Fibroblast of peridontal ligament (primary cell): ENCODE measurements at regions not wholly inside any gene's neighbourhood (a gene's known extent, or its start where the extent isn't known, plus 50 kb on each side); places are given as distances from the start of the nearest gene placed in this dataset.

Experiments used
- DNase-seq: peaks from one replicate; pipeline ENCODE4 v3.0.0-alpha.2; 2010; ENCODE audit errors: extremely low read depth

GRCh38 chr2:122500316-122501105 is 745.1 kb downstream of the TSN start:
- no peak for DNase-seq

GRCh38 chr2:122506620-122507019 is 751.2 kb downstream of the TSN start:
- no peak for DNase-seq

- DNase-seq = no peak
Measured at GRCh38 chr2:122507261-122507660, 751.8 kb downstream of the TSN start.

DNA sequence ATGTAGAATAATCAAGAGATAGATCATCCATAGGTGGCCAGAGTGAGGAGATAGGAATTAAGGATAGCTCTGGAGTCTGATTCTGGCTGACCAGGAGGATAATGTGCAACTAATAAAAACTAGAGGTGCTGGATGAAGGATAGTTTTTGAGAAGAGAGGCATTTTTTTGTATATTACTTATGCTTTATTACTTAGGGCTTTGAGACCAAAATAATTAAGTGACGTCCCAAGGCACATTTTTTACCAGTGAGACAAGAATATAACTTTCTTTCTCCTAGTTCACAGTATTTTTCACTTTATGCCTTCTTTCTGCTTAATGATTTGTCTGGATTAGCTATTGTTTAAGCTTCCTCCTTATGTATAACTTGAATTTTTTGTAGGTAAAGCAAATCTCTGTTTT is 756.6 kb downstream of the TSN start:
- no peak for DNase-seq

GRCh38 chr2:122514451-122514996 is 759.1 kb downstream of the TSN start:
- peak; percentile 2 for DNase-seq

- DNase-seq = no peak
Measured at GRCh38 chr2:122515731-122516290, 760.4 kb downstream of the TSN start.

GRCh38 chr2:122516775-122517174 is 761.3 kb downstream of the TSN start:
- DNase-seq = no peak

GRCh38 chr2:122519366-122519765 is 763.9 kb downstream of the TSN start:
- DNase-seq = no peak

- no peak for DNase-seq
Measured at GRCh38 chr2:122519821-122520611, 764.6 kb downstream of the TSN start.

DNA sequence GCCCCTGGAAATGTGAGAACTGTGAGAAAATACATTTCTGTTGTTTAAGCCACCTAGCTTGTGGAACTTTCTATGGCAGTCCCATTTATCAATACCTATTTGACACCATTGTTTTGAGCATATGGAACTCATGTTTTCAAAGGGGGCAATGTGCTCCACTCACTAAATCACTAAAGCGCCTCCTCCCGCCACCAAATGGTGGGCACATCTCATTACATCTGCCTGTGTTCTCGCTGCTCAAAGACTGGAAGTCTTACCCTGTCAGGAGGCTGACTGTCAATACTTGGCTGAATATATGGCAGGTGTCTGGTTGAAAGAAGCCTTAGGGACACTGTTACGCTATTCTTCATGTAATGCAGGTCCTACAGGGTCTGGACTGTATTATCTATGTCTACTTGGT is 767.7 kb downstream of the TSN start:
- no peak for DNase-seq

GRCh38 chr2:122523981-122524380 is 768.5 kb downstream of the TSN start:
- DNase-seq = no peak

DNA sequence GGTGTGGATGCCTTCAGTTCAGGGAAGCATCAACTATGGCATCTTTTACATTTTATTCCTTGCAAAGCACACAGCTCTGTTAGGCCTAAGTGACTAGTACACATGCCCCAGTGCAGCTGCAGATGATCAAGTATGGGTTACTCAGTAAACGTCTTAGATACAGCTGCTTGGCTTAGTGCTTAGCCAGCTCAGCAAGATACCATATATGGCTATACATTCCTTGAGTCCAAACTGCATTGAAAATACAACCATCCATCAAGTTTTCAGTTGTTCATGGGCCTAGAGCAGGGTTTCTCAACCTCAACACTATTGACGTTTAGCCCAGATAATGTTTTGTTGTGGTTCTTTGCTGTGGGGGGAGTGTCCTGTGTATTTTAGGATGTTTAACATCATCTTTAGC is 769.9 kb downstream of the TSN start:
- peak; percentile 4 for DNase-seq

DNA sequence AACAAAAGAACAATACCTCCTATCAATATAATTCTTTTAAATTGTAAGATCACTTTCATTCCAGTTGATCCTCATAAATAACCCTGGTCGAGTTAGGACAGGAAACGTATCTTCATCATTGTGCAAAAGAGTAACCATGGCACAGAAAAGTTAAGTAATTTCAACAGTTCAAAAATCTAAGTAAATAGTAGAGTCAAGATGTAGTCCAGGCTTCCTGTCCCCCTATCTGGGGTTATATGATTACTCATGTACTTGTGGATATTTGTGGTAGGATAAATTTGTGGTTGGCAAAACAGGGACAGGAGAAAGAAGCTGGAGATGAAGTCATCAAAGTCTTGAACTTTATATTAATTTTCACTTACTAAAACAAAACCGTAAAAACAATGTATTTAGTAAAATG is 772.6 kb downstream of the TSN start:
- no peak for DNase-seq

DNA sequence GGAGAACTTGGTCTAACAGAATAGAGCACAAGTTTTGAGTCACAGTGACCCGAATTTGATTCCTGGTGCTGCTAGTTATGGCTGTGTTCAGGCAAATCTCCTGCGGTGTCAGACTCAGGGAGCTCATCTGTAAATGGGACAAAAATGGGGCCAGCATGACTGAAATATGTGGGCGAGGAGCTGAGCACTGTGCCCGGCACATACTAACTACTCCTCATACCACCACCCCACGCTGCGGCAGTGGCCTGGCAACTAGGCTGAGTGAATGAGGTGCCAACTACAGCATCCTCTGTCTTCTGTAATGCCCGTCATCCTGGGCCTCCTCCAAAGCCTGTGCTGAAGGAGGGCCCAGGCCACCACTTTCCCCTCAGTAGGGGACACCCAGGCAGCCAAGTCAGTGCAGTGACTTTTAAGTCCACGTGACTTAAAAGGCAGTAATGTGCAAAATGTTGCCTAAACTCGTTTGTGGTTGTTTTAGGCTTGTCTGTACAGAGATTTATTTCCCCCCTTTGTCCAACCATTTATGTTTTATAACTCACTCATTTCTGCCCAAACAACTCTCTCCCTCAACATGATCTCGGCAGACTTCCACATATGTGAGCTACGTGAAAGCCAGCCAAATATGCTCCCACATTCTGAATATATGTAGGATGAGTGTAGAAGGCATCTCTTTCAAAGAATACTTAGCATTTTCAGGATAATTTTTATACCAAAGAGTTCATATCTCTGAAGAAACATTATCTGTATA is 773.7 kb downstream of the TSN start:
- DNase-seq = no peak

DNA sequence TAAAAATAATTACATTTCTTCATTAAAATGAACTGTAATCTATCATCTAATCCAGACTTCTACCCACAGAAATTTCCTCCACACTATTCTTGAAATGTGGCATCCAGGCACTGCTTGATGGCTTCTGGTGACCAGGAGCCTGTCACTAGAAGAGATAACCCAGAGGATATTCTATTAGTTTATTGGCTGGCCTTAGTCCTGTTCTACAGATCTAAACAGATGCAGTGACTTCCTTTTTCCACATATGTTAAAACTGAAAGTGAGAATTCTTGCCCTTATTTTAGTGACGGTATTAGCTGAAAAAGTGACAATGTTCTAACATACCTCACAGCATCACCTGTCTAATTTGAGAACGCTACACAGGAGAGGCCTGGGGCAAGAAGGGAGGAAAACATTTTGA is 775.4 kb downstream of the TSN start:
- DNase-seq = no peak

- no peak for DNase-seq
Measured at GRCh38 chr2:122531290-122532071, 776.0 kb downstream of the TSN start.

- no peak for DNase-seq
Measured at GRCh38 chr2:122532072-122532344, 776.6 kb downstream of the TSN start.

DNA sequence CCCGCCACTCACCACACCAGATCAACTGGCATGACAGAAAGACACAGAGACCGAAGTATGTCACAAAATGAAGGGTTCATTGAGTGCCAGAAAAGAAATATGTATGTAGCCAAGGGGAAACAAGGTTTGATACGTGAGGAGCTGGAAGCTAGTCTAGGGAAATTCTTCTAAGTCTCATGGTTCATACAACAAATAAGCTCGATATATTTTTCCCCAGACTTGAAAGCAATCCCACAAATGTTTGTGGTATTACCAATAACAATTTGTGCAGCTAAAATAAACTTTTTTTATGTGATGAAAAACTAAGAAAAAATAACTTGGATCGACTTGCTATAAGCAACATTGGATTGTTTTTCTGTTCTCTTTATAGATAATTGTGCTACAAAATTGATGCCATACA is 777.0 kb downstream of the TSN start:
- no peak for DNase-seq

GRCh38 chr2:122535960-122536505 is 780.6 kb downstream of the TSN start:
- DNase-seq = no peak

GRCh38 chr2:122539311-122539710 is 783.9 kb downstream of the TSN start:
- no peak for DNase-seq

DNA sequence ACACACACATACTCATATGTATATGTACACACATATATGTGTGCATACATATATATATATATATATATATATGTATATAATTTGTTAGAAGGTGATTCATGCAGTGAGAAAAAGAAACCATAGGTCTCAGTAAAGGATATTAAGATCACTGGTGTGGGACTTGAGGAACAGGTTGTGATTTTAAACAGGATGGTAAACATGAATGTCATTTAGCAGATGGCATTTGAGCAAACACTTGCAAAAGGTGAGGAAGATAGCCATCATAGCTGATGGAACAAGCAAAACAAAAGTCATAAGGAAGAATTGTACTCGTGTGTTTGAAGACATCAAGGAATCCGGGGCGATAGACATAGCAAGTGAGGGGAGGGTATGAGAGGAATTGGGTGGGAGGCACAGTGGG is 784.5 kb downstream of the TSN start:
- DNase-seq = no peak
